MM.1S (cell line): ENCODE measurements at regions not wholly inside any gene's neighbourhood (a gene's known extent, or its start where the extent isn't known, plus 50 kb on each side); places are given as distances from the start of the nearest gene placed in this dataset.

Source experiments
- EZH2 ChIP-seq: fragments of 300-600 bp; sonication (generic); optimal IDR thresholded peaks from 2 replicates; pipeline ENCODE3; 2017; ENCODE audit warnings: low read depth, mild to moderate bottlenecking, antibody characterized with exemption, low read length, mixed read lengths
- TF ChIP-seq, protein P1 (sequence below): fragments of 300-600 bp; sonication (generic); IDR thresholded peaks from 2 replicates; pipeline ENCODE4 v1.5.1; 2016; ENCODE audit warnings: antibody characterized with exemption, low read length, mixed read lengths

- TF ChIP-seq EZH2: no peak
- TF ChIP-seq, protein P1, sequence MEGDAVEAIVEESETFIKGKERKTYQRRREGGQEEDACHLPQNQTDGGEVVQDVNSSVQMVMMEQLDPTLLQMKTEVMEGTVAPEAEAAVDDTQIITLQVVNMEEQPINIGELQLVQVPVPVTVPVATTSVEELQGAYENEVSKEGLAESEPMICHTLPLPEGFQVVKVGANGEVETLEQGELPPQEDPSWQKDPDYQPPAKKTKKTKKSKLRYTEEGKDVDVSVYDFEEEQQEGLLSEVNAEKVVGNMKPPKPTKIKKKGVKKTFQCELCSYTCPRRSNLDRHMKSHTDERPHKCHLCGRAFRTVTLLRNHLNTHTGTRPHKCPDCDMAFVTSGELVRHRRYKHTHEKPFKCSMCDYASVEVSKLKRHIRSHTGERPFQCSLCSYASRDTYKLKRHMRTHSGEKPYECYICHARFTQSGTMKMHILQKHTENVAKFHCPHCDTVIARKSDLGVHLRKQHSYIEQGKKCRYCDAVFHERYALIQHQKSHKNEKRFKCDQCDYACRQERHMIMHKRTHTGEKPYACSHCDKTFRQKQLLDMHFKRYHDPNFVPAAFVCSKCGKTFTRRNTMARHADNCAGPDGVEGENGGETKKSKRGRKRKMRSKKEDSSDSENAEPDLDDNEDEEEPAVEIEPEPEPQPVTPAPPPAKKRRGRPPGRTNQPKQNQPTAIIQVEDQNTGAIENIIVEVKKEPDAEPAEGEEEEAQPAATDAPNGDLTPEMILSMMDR: no peak
Observed at GRCh38 chr11:105189581-105189980, 50.0 kb upstream of the CARD18 start.
